HepG2 (cell line): ENCODE measurements at regions not wholly inside any gene's neighbourhood (a gene's known extent, or its start where the extent isn't known, plus 50 kb on each side); places are given as distances from the start of the nearest gene placed in this dataset.

Experiments
- ATAC-seq: fragments of 200-7000 bp; cut with Tn5 transposase; 3 replicates; pipeline ENCODE4 v1.9.1; 2020; ENCODE audit warnings: mild to moderate bottlenecking, moderate library complexity
- BruUV-seq: library from RNA; stranded (reverse); fragments of 400-500 nt; replicated peaks from 2 replicates; lab custom pipeline; 2021; lab: Mats Ljungman, UMichigan
- CTCF ChIA-PET: fragments of 300-600 bp; formaldehyde crosslinking; extraction: SDS; loops from one replicate; lab custom pipeline; 2021; ENCODE audit warnings: low total read pairs, inconsistent platforms, low intra/inter-chr PET ratio; lab: Yijun Ruan, JAX
- POLR2A ChIA-PET: fragments of 350-600 bp; sonication (Branson Sonifier 250); formaldehyde crosslinking; loops from one replicate; lab custom pipeline; 2020; ENCODE audit warnings: antibody characterized with exemption, inconsistent platforms; lab: Yijun Ruan, JAX
- DNase-seq: peaks from one replicate; pipeline ENCODE4 v3.0.0-alpha.2; 2015; ENCODE audit warnings: low spot score
- FAIRE-seq: peaks from 3 replicates; lab custom pipeline; 2011; peaks lifted over from hg19 to GRCh38; lab: Jason Lieb, UNC
- H2AFZ ChIP-seq: one replicate; pipeline ENCODE4 v1.6.1; 2011; ENCODE audit warnings: low read length, inconsistent platforms
- H3K27ac ChIP-seq: fragments of 300-600 bp; 3 replicates; pipeline ENCODE4 v1.8.0; 2011; ENCODE audit warnings: mixed run types, mild to moderate bottlenecking, mixed read lengths, low read length, inconsistent platforms; ENCODE audit not compliant: insufficient read depth; ENCODE audit errors: extremely low read length
- H3K27me3 ChIP-seq, 2 experiments: fragments of 200-600 bp in 1 of 2; 2 replicates in 1 of 2; 3 replicates in 1 of 2; pipeline versions ENCODE4 v1.6.0 to v1.8.0; 2011; ENCODE audit warnings: low read length in 2 of 2, mild to moderate bottlenecking in 2 of 2, moderate library complexity in 2 of 2, inconsistent platforms in 1 of 2; ENCODE audit not compliant: insufficient read depth in 2 of 2, control insufficient read depth in 1 of 2
- H3K36me3 ChIP-seq, 2 experiments: fragments of 200-600 bp in 1 of 2; replicated peaks in 1 of 2; 2 replicates in 1 of 2; 3 replicates in 1 of 2; pipeline versions ENCODE4 v1.5.1 to v1.8.0; 2011; ENCODE audit warnings: low read length in 2 of 2, inconsistent platforms in 1 of 2; ENCODE audit not compliant: insufficient read depth in 2 of 2, control insufficient read depth in 1 of 2
- H3K4me1 ChIP-seq: 2 replicates; pipeline ENCODE4 v1.5.1; 2012; ENCODE audit warnings: low read length, inconsistent platforms; ENCODE audit not compliant: insufficient read depth
- H3K4me2 ChIP-seq: 2 replicates; pipeline ENCODE4 v1.6.0; 2011; ENCODE audit warnings: low read depth, low read length, inconsistent platforms
- H3K4me3 ChIP-seq, 3 experiments: fragments of 200-600 bp in 1 of 3; sonication (generic), shearing (Covaris generic) in 1 of 3; replicated peaks in 1 of 3; 2 replicates each; pipeline ENCODE4 v1.5.1; 2011 to 2016; ENCODE audit warnings: low read length in 3 of 3, inconsistent platforms in 2 of 3, low read depth in 2 of 3, mild to moderate bottlenecking in 2 of 3, control low read depth in 1 of 3, mixed read lengths in 1 of 3; ENCODE audit not compliant: insufficient read depth in 1 of 3
- H3K79me2 ChIP-seq: one replicate; pipeline ENCODE4 v1.6.1; 2011; ENCODE audit warnings: low read length, inconsistent platforms; ENCODE audit not compliant: insufficient read depth
- H3K9ac ChIP-seq: 2 replicates; pipeline ENCODE4 v1.6.0; 2011; ENCODE audit warnings: mild to moderate bottlenecking, low read depth, low read length, inconsistent platforms; ENCODE audit not compliant: insufficient read depth
- H3K9me3 ChIP-seq: 2 replicates; pipeline ENCODE4 v1.5.1; 2012; ENCODE audit warnings: mild to moderate bottlenecking, low read length
- H4K20me1 ChIP-seq: 2 replicates; pipeline ENCODE4 v1.6.0; 2011; ENCODE audit warnings: inconsistent platforms, mild to moderate bottlenecking, low read length, moderate library complexity; ENCODE audit not compliant: insufficient read depth
- FOXO4 ChIP-seq: sonication (generic); formaldehyde crosslinking; conservative IDR thresholded peaks from 2 replicates; pipeline ENCODE4 v1.8.1; 2023; ENCODE audit warnings: missing genetic modification reagents
- MZF1 ChIP-seq: sonication (generic); formaldehyde crosslinking; IDR thresholded peaks from 2 replicates; pipeline ENCODE4 v1.8.1; 2023; ENCODE audit warnings: mild to moderate bottlenecking, missing genetic modification reagents, borderline replicate concordance
- SMYD3 ChIP-seq: sonication (generic); formaldehyde crosslinking; IDR thresholded peaks from 2 replicates; pipeline ENCODE4 v1.8.1; 2023; ENCODE audit warnings: mild to moderate bottlenecking, missing genetic modification reagents
- ZBTB38 ChIP-seq: sonication (generic); formaldehyde crosslinking; IDR thresholded peaks from 2 replicates; pipeline ENCODE4 v1.5.1; 2020; ENCODE audit warnings: mild to moderate bottlenecking, missing genetic modification reagents
- ZFP91 ChIP-seq: sonication (generic); formaldehyde crosslinking; IDR thresholded peaks from 2 replicates; pipeline ENCODE4 v1.9.0; 2022; ENCODE audit warnings: missing genetic modification reagents, mild to moderate bottlenecking, borderline replicate concordance
- ZNF547 ChIP-seq: sonication (generic); formaldehyde crosslinking; IDR thresholded peaks from 2 replicates; pipeline ENCODE4 v1.5.1; 2020; ENCODE audit warnings: mild to moderate bottlenecking, missing genetic modification reagents
- ZNF883 ChIP-seq: sonication (generic); formaldehyde crosslinking; IDR thresholded peaks from 2 replicates; pipeline ENCODE4 v1.5.1; 2020; ENCODE audit warnings: mild to moderate bottlenecking, missing genetic modification reagents; ENCODE audit errors: not compliant biosample characterization
- WGBS: methylation state at CpG from one replicate; pipeline ENCODE4 v1.1.6; 2017; ENCODE audit warnings: low lambda C conversion rate; 5-methylcytosine and 5-hydroxymethylcytosine counted together
- in situ Hi-C: cut with HindIII; loops from 2 replicates; pipeline ENCODE4 v1.10.0; 2017; ENCODE audit warnings: low pct_unique_long_range_greater_than_20kb; ENCODE audit not compliant: extremely low pct_ligation_motif_present
- intact Hi-C: fragments of 100-400 bp; cut with micrococcal nuclease; formaldehyde crosslinking; loops from one replicate; pipeline ENCODE4 v1.10.0; 2022; ENCODE audit not compliant: unreplicated experiment
- TF ChIP-seq, protein P1 (sequence below): IDR thresholded peaks from 2 replicates; pipeline ENCODE4 v1.6.1; 2016; ENCODE audit warnings: missing compliant biosample characterization, missing genetic modification reagents, borderline replicate concordance
- TF ChIP-seq, protein P2 (sequence below): sonication (generic); formaldehyde crosslinking; IDR thresholded peaks from 2 replicates; pipeline ENCODE4 v1.5.1; 2020; ENCODE audit warnings: mild to moderate bottlenecking, missing genetic modification reagents, moderate library complexity

- TF ChIP-seq FOXO4 (no peak), SMYD3 (CRISPR knock-in tag) (no peak), ZNF883 (CRISPR knock-in tag) (no peak), MZF1 (CRISPR knock-in tag) (no peak)
- TF ChIP-seq, protein P1, sequence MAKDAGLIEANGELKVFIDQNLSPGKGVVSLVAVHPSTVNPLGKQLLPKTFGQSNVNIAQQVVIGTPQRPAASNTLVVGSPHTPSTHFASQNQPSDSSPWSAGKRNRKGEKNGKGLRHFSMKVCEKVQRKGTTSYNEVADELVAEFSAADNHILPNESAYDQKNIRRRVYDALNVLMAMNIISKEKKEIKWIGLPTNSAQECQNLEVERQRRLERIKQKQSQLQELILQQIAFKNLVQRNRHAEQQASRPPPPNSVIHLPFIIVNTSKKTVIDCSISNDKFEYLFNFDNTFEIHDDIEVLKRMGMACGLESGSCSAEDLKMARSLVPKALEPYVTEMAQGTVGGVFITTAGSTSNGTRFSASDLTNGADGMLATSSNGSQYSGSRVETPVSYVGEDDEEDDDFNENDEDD (CRISPR knock-in tag), result no peak
Observed at GRCh38 chr2:8028036-8028435, 653.8 kb upstream of the ID2 start (continued).

DNA sequence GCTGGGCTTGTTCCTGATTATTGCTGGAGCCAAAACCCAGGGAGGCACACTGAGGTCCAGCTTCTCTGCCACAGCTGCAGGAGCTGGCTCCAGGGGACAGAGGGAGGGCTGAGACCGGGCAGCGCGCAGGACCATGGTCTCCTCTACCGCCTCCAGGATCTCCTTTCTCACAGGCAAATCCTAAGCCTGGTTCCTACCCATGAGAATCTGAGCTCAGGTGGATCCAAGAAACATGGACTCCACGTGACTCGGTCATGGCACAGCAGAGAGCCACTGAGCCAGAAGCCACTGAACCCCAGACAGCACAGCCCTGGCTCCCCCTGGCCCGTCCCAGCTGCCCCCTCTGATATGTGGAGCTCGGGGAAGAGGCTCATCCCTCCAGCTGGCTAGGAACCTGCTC lies 653.4 kb upstream of the ID2 start:
- Histone ChIP-seq H3K9ac (no peak overlapping the region), H4K20me1 (no peaks in the 10 kb centered on the region), H3K27ac (no peak overlapping the region), H3K9me3 (no peaks in the 10 kb centered on the region), H3K36me3 (no peaks in the 10 kb centered on the region), H3K27me3 (peaks cover 3 to 35% of the 10 kb centered on the region in 2 experiments), H2AFZ (no peak overlapping the region), H3K4me1 (no peaks in the 10 kb centered on the region), H3K4me3 (no peak overlapping the region), H3K4me2 (no peak overlapping the region), H3K79me2 (no peaks in the 10 kb centered on the region)
- in situ Hi-C loops, result no loop called here
- CTCF ChIA-PET, result no interaction called here
- FAIRE-seq (no peak), DNase-seq (no peak), ATAC-seq (no peak)
- TF ChIP-seq ZFP91 (0 out of 2 replicates have a peak, but pooled peaks have one; percentile 3), ZNF547 (no peak), ZBTB38 (CRISPR knock-in tag) (no peak)
- TF ChIP-seq, protein P2, sequence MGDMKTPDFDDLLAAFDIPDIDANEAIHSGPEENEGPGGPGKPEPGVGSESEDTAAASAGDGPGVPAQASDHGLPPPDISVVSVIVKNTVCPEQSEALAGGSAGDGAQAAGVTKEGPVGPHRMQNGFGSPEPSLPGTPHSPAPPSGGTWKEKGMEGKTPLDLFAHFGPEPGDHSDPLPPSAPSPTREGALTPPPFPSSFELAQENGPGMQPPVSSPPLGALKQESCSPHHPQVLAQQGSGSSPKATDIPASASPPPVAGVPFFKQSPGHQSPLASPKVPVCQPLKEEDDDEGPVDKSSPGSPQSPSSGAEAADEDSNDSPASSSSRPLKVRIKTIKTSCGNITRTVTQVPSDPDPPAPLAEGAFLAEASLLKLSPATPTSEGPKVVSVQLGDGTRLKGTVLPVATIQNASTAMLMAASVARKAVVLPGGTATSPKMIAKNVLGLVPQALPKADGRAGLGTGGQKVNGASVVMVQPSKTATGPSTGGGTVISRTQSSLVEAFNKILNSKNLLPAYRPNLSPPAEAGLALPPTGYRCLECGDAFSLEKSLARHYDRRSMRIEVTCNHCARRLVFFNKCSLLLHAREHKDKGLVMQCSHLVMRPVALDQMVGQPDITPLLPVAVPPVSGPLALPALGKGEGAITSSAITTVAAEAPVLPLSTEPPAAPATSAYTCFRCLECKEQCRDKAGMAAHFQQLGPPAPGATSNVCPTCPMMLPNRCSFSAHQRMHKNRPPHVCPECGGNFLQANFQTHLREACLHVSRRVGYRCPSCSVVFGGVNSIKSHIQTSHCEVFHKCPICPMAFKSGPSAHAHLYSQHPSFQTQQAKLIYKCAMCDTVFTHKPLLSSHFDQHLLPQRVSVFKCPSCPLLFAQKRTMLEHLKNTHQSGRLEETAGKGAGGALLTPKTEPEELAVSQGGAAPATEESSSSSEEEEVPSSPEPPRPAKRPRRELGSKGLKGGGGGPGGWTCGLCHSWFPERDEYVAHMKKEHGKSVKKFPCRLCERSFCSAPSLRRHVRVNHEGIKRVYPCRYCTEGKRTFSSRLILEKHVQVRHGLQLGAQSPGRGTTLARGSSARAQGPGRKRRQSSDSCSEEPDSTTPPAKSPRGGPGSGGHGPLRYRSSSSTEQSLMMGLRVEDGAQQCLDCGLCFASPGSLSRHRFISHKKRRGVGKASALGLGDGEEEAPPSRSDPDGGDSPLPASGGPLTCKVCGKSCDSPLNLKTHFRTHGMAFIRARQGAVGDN (CRISPR knock-in tag), result 0 out of 2 replicates have a peak, but pooled peaks have one; percentile 13
- BruUV-seq, result no TSS peak
- WGBS, result 56% methylated on average over 8 of the region's 8 CpGs
- POLR2A ChIA-PET, result no interaction called here
- intact Hi-C loops, result no loop called here
